GM18498 (cell line): ENCODE measurements at regions not wholly inside any gene's neighbourhood (a gene's known extent, or its start where the extent isn't known, plus 50 kb on each side); places are given as distances from the start of the nearest gene placed in this dataset.
"Not testable (repeated sequence)": the region's sequence is repeated elsewhere in the genome, so short reads cannot be mapped to it uniquely, and the experiment has no call there.

Source experiments
- ATAC-seq: cut with Tn5 transposase; IDR thresholded peaks from one replicate; pipeline ENCODE4 v1.9.1; 2021; ENCODE audit warnings: mild to moderate bottlenecking, moderate library complexity; ENCODE audit not compliant: unreplicated experiment

DNA sequence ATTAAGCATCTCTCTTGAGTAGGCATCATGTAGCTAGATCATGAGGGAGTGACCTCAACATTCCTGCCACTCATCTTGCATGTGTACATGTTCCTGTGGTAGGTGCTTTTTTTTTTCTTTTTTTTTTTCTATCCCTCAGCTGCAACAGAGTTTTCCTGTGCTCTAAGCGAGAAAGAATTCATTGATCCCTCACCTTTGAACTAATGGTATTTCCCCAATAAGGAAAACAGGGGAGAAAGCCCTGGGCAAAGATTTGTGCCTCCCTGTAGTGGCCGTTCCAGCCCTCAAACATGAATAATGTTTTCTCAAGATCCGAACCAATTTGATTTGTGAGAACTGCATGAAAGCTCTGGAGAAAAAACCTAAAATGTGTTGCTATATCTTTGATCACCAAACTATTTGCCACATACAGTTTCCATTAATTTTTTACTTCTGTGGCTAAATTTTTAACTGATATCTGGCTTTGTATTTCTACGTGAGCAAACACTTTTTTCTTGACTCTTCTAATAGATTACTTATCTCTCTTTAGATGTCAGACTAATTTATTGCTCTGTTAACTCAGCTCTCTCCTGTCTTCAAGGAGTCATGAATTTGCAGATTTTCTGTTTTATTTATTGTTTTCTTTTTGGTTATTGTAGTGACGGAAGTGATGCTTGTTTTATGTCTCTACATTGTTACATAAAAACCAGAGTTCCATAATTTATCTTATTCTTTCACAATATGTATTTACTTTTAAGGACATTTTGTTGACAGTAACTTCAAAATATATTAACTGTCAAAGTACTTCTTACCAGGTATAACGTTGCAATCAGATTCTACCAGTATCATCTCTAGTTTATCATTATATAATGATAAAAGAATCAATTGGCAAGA, 1396.5 kb downstream of the OTOL1 start:
- ATAC-seq, result no peak

DNA sequence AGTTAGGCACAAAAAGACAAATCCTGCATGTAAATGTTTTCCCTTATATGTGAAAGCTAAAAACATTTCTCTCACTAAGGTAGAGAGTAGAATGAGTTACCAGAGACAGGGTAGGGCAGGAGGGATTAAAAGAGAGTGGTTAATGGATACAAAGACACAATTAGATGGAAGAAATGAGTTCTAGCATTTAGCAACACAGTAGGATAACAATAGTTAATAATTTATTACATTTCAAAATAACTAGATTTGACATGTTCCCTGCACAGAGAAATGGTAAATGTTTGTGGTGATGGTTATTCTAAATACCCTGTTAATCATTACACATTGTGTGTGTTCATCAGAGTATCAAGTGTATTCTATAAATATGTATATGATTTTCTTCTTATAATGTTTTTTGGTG, 1400.7 kb downstream of the OTOL1 start:
- ATAC-seq, result no peak

DNA sequence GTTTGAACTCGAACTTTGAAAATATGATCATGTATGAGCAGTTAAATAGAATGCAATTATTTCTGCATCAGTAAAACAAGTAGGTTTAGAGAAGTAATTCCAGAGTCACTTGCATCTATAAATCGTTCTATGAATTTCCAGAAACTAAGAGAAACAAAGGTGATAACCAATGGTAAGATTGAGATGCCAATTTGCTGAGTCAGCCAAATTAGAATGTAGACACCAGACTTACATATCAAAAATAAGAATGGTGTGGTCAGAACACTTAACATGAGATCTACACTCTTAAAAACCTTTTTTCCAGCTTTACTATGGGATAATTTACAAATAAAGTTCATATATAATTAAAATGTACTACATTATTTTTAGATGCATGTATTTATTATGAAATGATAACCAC, 1435.9 kb downstream of the OTOL1 start:
- no peak for ATAC-seq

GRCh38 chr3:162933656-162934055, 1437.0 kb downstream of the OTOL1 start:
- ATAC-seq, result no peak

DNA sequence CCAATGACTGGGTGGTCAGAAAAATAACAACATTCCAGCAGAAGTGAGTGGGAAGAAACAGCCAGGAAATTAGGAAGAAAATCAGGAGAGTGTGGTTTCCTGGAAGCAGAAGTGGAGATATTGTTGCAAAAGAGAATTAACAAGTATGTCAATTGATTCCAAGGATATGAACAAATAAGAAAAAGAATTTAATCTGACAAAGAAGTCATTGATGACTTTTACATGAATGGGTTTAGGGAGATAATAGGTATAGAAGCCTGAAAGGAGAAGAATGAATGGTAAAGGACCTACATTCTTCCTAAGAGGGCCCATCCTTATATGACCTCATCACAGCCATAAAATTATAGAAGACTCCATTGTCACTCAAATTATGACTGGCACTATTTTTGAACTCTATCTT, 1440.1 kb downstream of the OTOL1 start:
- no peak for ATAC-seq

GRCh38 chr3:162938083-162938482, 1441.5 kb downstream of the OTOL1 start:
- no peak for ATAC-seq

DNA sequence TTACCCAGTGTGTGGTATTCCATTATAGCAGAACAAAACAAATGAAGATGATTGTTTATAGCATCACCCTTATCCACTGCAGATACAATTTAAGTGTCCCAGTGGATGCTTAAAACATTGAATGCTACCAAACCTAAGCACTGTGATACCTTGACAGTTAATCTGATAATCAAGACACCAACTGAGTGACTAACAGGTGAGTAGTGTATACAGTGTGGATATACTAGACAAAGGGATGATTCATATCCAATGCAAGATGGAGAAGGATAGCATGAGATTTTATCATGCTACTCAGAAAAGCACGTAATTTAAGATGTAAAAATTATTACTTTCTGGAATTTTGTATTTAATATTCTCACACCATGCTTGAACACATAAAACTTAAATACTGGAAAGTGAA, 1449.0 kb downstream of the OTOL1 start:
- ATAC-seq, result no peak

GRCh38 chr3:162956711-162957110, 1460.1 kb downstream of the OTOL1 start:
- no peak for ATAC-seq

- ATAC-seq, result no peak
Measured at GRCh38 chr3:162960269-162960668, 1463.7 kb downstream of the OTOL1 start.

DNA sequence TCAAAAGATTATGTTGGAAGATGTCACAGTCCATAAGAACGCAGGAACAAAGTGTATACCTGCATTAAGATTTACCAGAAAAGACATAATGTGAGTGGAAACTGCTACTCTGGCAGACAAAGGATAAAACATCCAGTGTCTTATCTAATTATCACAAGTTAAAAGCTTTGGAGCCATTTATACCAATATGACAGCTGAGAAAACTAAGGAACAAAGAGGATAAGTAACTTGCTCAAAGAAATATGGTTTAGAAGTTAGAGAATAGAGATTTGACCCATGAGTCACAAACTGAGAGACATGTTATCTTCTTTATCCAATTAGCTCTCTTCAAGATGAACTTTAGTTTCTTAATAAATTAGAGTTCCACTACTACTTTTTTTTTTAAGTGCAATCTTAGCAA, 1473.7 kb downstream of the OTOL1 start:
- ATAC-seq, result no peak

- ATAC-seq, result no peak
Measured at GRCh38 chr3:162971715-162972114, 1475.1 kb downstream of the OTOL1 start.

- no peak for ATAC-seq
Measured at GRCh38 chr3:162973428-162973917, 1476.9 kb downstream of the OTOL1 start.

DNA sequence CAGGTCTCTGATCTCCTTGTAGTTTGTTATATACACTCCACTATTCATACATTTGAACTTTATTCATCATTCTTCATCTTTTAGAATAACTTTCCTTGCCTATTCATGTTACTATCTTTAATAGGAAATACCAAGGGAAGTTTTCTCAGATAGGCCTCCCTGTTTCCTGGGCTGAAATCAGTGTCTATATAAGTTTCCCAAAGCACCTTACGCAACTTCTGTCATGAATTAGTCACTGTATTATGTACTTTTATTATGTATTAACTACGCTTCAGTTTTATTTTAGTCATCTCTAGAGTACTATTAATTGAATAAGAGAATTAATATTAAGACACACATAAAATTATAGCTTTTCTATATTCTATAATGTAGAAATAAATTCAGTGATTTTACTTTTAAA, 1481.5 kb downstream of the OTOL1 start:
- no peak for ATAC-seq

GRCh38 chr3:162984746-162985145, 1488.1 kb downstream of the OTOL1 start:
- no peak for ATAC-seq

DNA sequence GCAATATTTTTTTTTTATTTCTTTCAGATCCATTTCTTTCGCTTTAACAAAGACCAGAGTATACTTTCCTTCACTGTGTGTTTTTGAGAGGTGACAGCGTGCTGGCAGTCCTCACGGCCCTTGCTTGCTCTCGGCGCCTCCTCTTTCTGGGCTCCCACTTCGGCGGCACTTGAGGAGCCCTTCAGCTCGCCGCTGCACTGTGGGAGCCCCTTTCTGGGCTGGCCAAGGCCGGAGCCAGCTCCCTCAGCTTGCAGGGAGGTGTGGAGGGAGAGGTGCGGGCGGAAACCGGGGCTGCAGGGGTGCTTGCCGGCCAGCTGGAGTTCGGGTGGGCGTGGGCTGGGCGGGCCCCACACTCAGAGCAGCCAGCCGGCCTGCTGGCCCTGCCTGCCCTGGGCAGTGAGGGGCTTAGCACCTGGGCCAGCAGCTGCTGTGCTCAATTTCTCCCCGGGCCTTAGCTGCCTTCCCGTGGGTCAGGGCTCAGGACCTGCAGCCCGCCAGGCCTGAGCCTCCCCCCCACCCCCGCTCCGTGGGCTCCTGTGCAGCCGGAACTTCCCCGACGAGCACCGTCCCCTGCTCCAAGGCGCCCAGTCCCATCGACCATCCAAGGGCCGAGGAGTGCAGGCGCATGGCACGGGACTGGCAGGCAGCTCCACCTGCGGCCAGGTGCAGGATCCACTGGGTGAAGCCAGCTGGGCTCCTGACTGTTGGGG, 1490.6 kb downstream of the OTOL1 start:
- ATAC-seq, result not testable (repeated sequence)

DNA sequence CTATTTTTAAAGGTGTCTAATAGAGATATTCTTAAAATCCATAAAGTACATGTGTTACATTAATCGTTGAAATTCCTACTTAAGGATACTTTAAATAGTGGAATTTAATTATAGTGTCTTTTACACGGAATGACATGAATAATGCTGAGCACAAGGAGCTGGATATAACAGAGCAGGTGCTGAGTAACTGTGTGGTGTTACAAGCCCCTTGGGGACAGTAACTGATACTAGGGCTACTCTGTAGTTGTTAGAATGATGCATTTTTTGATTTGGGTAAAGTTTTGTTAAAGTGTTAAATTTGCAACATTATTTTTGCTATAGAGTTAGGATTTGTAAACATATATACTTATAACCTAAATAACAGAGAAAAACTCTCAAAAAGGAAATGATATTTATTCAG, 1496.1 kb downstream of the OTOL1 start:
- ATAC-seq, result no peak

- no peak for ATAC-seq
Measured at GRCh38 chr3:162994165-162994564, 1497.6 kb downstream of the OTOL1 start.

- no peak for ATAC-seq
Measured at GRCh38 chr3:162996368-162996767, 1499.8 kb downstream of the OTOL1 start.

GRCh38 chr3:162998205-162998604, 1501.6 kb downstream of the OTOL1 start:
- no peak for ATAC-seq

GRCh38 chr3:163011596-163011995, 1515.0 kb downstream of the OTOL1 start:
- no peak for ATAC-seq

DNA sequence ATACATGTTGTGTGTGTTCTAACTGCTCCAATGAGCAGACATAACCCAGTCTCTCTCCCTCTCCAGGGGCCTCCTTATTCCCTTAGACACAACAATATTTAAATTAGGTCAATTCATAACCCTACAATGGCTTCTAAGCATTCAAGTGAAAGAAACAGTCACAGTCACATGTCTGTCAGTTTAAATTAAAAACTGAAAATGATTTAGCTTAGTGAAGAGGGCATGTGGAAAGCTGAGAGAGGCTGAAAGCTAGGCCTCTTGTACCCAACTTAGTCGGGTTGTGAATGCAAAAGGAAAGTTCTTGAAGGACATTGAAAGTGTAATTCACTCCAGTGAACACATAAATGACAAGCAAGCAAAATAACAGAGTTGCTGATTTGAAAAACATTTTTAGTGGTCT, 1519.6 kb downstream of the OTOL1 start:
- ATAC-seq, result no peak

DNA sequence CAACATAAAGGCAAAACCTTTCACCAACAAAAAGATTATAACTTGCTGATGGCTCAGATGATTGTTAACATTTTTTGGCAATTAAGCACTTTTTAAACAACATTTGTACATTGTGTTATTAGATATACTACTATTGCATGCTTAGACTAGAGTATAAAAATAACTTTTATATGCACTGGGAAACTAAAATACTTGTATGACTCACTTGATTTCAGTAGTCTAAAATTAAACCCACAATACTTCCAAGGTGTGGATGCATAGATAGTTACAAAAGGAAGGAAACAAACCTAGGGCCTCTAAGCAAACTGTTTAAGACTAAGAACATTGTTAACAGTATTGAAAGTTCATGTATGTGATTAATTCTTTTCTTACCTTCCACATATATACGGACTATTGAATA, 1521.5 kb downstream of the OTOL1 start:
- no peak for ATAC-seq
